ENCODE measurements at regions not wholly inside any gene's neighbourhood (a gene's known extent, or its start where the extent isn't known, plus 50 kb on each side); places are given as distances from the start of the nearest gene placed in this dataset.

GRCh38 chr1:43067977-43068751 lies 103.9 kb downstream of the EBNA1BP2 start:
- no peaks in the 10 kb centered on the region for H3K9me3 Mint-ChIP-seq
- peak overlapping the region; percentile 70 for H3K4me3 Mint-ChIP-seq

GRCh38 chr1:43067233-43067745 lies 104.8 kb downstream of the EBNA1BP2 start:
- Mint-ChIP-seq H3K9me3 (no peaks in the 10 kb centered on the region), H3K4me3 (peak overlapping the region; percentile 70), H3K27me3 (no peaks in the 10 kb centered on the region), H3K36me3 (no peaks in the 10 kb centered on the region), H3K27ac (no peak overlapping the region), H3K4me1 (ENCODE audit: unreplicated experiment) (peaks cover 24% of the 10 kb centered on the region)
- TF ChIP-seq CTCF (conservative IDR thresholded peaks at IDR 0.05) = no peak
- no peak for DNase-seq (ENCODE audit: extremely low spot score, unreplicated experiment)

More at GRCh38 chr1:43067977-43068751, 103.9 kb downstream of the EBNA1BP2 start:
- H3K27me3 Mint-ChIP-seq = no peaks in the 10 kb centered on the region
- no peak for TF ChIP-seq CTCF (conservative IDR thresholded peaks at IDR 0.05)
- no peaks in the 10 kb centered on the region for H3K36me3 Mint-ChIP-seq
- peaks cover 25% of the 10 kb centered on the region for H3K4me1 Mint-ChIP-seq (ENCODE audit: unreplicated experiment)
- no peak for DNase-seq (ENCODE audit: extremely low spot score, unreplicated experiment)
- no peak overlapping the region for H3K27ac Mint-ChIP-seq

- no peak for TF ChIP-seq CTCF (conservative IDR thresholded peaks at IDR 0.05)
- DNase-seq (ENCODE audit: extremely low spot score, unreplicated experiment) = no peak
- Mint-ChIP-seq H3K4me1 (ENCODE audit: unreplicated experiment) (peaks cover 16% of the 10 kb centered on the region), H3K27ac (no peak overlapping the region), H3K36me3 (no peaks in the 10 kb centered on the region), H3K27me3 (no peaks in the 10 kb centered on the region), H3K9me3 (no peaks in the 10 kb centered on the region), H3K4me3 (no peak overlapping the region)
Observed at GRCh38 chr1:43066578-43066977, 105.5 kb downstream of the EBNA1BP2 start.

- Mint-ChIP-seq H3K4me1 (ENCODE audit: unreplicated experiment) (peaks cover 10% of the 10 kb centered on the region), H3K27me3 (no peaks in the 10 kb centered on the region), H3K9me3 (no peaks in the 10 kb centered on the region), H3K36me3 (no peaks in the 10 kb centered on the region), H3K4me3 (no peak overlapping the region), H3K27ac (no peak overlapping the region)
- DNase-seq (ENCODE audit: extremely low spot score, unreplicated experiment) = no peak
- no peak for TF ChIP-seq CTCF (conservative IDR thresholded peaks at IDR 0.05)
Observed at GRCh38 chr1:43065616-43066399, 106.3 kb downstream of the EBNA1BP2 start.

GRCh38 chr1:43065191-43065590 lies 106.5 kb upstream of the SLC2A1 start:
- no peak overlapping the region for H3K4me3 Mint-ChIP-seq
- peaks cover 12% of the 10 kb centered on the region for H3K4me1 Mint-ChIP-seq (ENCODE audit: unreplicated experiment)
- H3K27ac Mint-ChIP-seq = no peak overlapping the region
- H3K36me3 Mint-ChIP-seq = no peaks in the 10 kb centered on the region
- no peaks in the 10 kb centered on the region for H3K9me3 Mint-ChIP-seq
- no peak for DNase-seq (ENCODE audit: extremely low spot score, unreplicated experiment)
- H3K27me3 Mint-ChIP-seq = no peaks in the 10 kb centered on the region
- no peak for TF ChIP-seq CTCF (conservative IDR thresholded peaks at IDR 0.05)

Measured in type B pancreatic cell (in vitro differentiated cells).